H1 (cell line): ENCODE measurements at regions not wholly inside any gene's neighbourhood (a gene's known extent, or its start where the extent isn't known, plus 50 kb on each side); places are given as distances from the start of the nearest gene placed in this dataset.

Experiments
- CTCF ChIA-PET: fragments of 300-600 bp; sonication (Branson Sonifier 250); formaldehyde crosslinking; loops from one replicate; lab custom pipeline; 2021; ENCODE audit not compliant: partially characterized antibody; lab: Charles Lee
- POLR2A ChIA-PET: fragments of 300-600 bp; sonication (Branson Sonifier 250); formaldehyde crosslinking; loops from one replicate; lab custom pipeline; 2021; ENCODE audit warnings: inconsistent platforms; ENCODE audit not compliant: partially characterized antibody; lab: Charles Lee
- DNase-seq, 2 experiments: peaks; one replicate each; pipeline versions ENCODE4 v3.0.0 to v3.0.0-alpha.2; 2010 to 2022; ENCODE audit warnings: low spot score in 2 of 2, low read depth in 1 of 2, mixed read lengths in 1 of 2
- FAIRE-seq: peaks from 2 replicates; lab custom pipeline; 2011; peaks lifted over from hg19 to GRCh38; lab: Jason Lieb, UNC
- H2AFZ ChIP-seq: 2 replicates; pipeline ENCODE4 v1.8.1; 2012; ENCODE audit warnings: low read length, inconsistent platforms
- H2AK5ac ChIP-seq: 2 replicates; pipeline ENCODE4 v1.6.1; 2013; ENCODE audit warnings: low read depth, low read length
- H2BK120ac ChIP-seq: replicated peaks from 2 replicates; pipeline ENCODE3; 2013; ENCODE audit warnings: low read depth, low read length, inconsistent platforms
- H2BK12ac ChIP-seq: 2 replicates; pipeline ENCODE4 v1.6.1; 2013; ENCODE audit warnings: low read depth, low read length
- H2BK15ac ChIP-seq: 2 replicates; pipeline ENCODE4 v1.6.1; 2013; ENCODE audit warnings: low read length
- H2BK20ac ChIP-seq: 2 replicates; pipeline ENCODE4 v1.6.1; 2013; ENCODE audit warnings: low read length
- H2BK5ac ChIP-seq: 2 replicates; pipeline ENCODE4 v1.6.1; 2013; ENCODE audit warnings: low read depth, low read length
- H3K14ac ChIP-seq: 2 replicates; pipeline ENCODE4 v1.6.1; 2013; ENCODE audit warnings: inconsistent platforms; ENCODE audit not compliant: insufficient read length
- H3K18ac ChIP-seq: 2 replicates; pipeline ENCODE4 v1.6.1; 2013; ENCODE audit warnings: low read length; ENCODE audit errors: extremely low read depth
- H3K23ac ChIP-seq: 2 replicates; pipeline ENCODE4 v1.6.1; 2013; ENCODE audit warnings: inconsistent platforms; ENCODE audit not compliant: insufficient read length
- H3K23me2 ChIP-seq: 2 replicates; pipeline ENCODE4 v1.6.1; 2013; ENCODE audit warnings: low read depth, low read length
- H3K27ac ChIP-seq: 2 replicates; pipeline ENCODE4 v1.6.1; 2011; ENCODE audit warnings: low read depth, low read length, inconsistent platforms
- H3K27me3 ChIP-seq, 4 experiments: replicated peaks in 1 of 4; 1 replicate in 1 of 4; 2 replicates in 3 of 4; pipeline versions ENCODE4 v1.6.1 to v1.8.1; 2011 to 2013; ENCODE audit warnings: low read length in 3 of 4, mild to moderate bottlenecking in 3 of 4, inconsistent platforms in 2 of 4, mixed read lengths in 2 of 4, moderate library complexity in 1 of 4; ENCODE audit not compliant: control insufficient read depth in 3 of 4, insufficient read depth in 3 of 4; ENCODE audit errors: extremely low read depth in 1 of 4
- H3K36me3 ChIP-seq, 4 experiments: 2 replicates each; pipeline versions ENCODE4 v1.6.1 to v1.8.1; 2011 to 2013; ENCODE audit warnings: mild to moderate bottlenecking in 4 of 4, low read length in 3 of 4, moderate library complexity in 2 of 4, control low read depth in 1 of 4, inconsistent platforms in 1 of 4; ENCODE audit not compliant: insufficient read depth in 4 of 4, control insufficient read depth in 2 of 4
- H3K4ac ChIP-seq: replicated peaks from 2 replicates; pipeline ENCODE3; 2013; ENCODE audit warnings: low read length, low read depth, mixed read lengths, inconsistent platforms; ENCODE audit not compliant: insufficient read length
- H3K4me1 ChIP-seq, 4 experiments: replicated peaks in 1 of 4; 1 replicate in 1 of 4; 2 replicates in 3 of 4; pipeline versions ENCODE4 v1.6.1 to v1.8.1; 2011 to 2013; ENCODE audit warnings: low read length in 3 of 4, inconsistent platforms in 2 of 4, mixed read lengths in 1 of 4; ENCODE audit not compliant: insufficient read depth in 4 of 4, control insufficient read depth in 3 of 4
- H3K4me2 ChIP-seq, 2 experiments: 2 replicates each; pipeline versions ENCODE4 v1.6.1 to v1.8.1; 2011 to 2013; ENCODE audit warnings: low read depth in 2 of 2, low read length in 2 of 2, control low read depth in 1 of 2, inconsistent platforms in 1 of 2, mild to moderate bottlenecking in 1 of 2; ENCODE audit not compliant: insufficient read depth in 1 of 2
- H3K4me3 ChIP-seq, 4 experiments: fragments of 200-600, 300-600 bp in 1 of 4; sonication (generic), shearing (Covaris generic), sonication (Bioruptor Twin) in 1 of 4; 2 replicates each; pipeline versions ENCODE4 v1.5.1 to v1.8.1; 2011 to 2016; ENCODE audit warnings: low read length in 4 of 4, low read depth in 3 of 4, control low read depth in 2 of 4, inconsistent platforms in 2 of 4, mild to moderate bottlenecking in 2 of 4, mixed read lengths in 1 of 4, moderate library complexity in 1 of 4; ENCODE audit not compliant: insufficient read depth in 2 of 4; ENCODE audit errors: extremely low read depth in 1 of 4
- H3K56ac ChIP-seq: replicated peaks from 2 replicates; pipeline ENCODE3; 2013; ENCODE audit warnings: low read depth, mild to moderate bottlenecking, mixed read lengths, low read length, inconsistent platforms; ENCODE audit not compliant: insufficient read length
- H3K79me1 ChIP-seq: 2 replicates; pipeline ENCODE4 v1.6.1; 2013; ENCODE audit warnings: low read depth, low read length, control low read depth
- H3K79me2 ChIP-seq, 2 experiments: 2 replicates each; pipeline versions ENCODE4 v1.6.1 to v1.8.1; 2012 to 2013; ENCODE audit warnings: low read length in 2 of 2, mild to moderate bottlenecking in 2 of 2, inconsistent platforms in 1 of 2; ENCODE audit not compliant: insufficient read depth in 2 of 2, control insufficient read depth in 1 of 2
- H3K9ac ChIP-seq, 4 experiments: replicated peaks in 1 of 4; 1 replicate in 1 of 4; 2 replicates in 3 of 4; pipeline versions ENCODE4 v1.6.1 to v1.8.1; 2011 to 2013; ENCODE audit warnings: low read depth in 3 of 4, low read length in 3 of 4, control low read depth in 2 of 4, mild to moderate bottlenecking in 2 of 4, moderate library complexity in 2 of 4, inconsistent platforms in 1 of 4; ENCODE audit errors: extremely low read depth in 1 of 4
- H3K9me3 ChIP-seq, 2 experiments: 2 replicates each; pipeline versions ENCODE4 v1.6.1 to v1.8.1; 2012 to 2013; ENCODE audit warnings: mild to moderate bottlenecking in 2 of 2, moderate library complexity in 2 of 2, control low read depth in 1 of 2, inconsistent platforms in 1 of 2, low read depth in 1 of 2, low read length in 1 of 2, mixed read lengths in 1 of 2; ENCODE audit not compliant: insufficient read depth in 2 of 2
- H4K20me1 ChIP-seq, 2 experiments: replicated peaks in 1 of 2; 2 replicates each; pipeline versions ENCODE3 to v1.8.1; 2011 to 2013; ENCODE audit warnings: inconsistent platforms in 2 of 2, low read length in 2 of 2, mild to moderate bottlenecking in 1 of 2; ENCODE audit not compliant: insufficient read depth in 2 of 2, control insufficient read depth in 1 of 2
- H4K5ac ChIP-seq: 2 replicates; pipeline ENCODE4 v1.6.1; 2013; ENCODE audit warnings: low read length, low read depth, mixed read lengths, inconsistent platforms; ENCODE audit not compliant: insufficient read length
- H4K8ac ChIP-seq: 2 replicates; pipeline ENCODE4 v1.8.0; 2013; ENCODE audit warnings: mild to moderate bottlenecking, moderate library complexity, low read length, inconsistent platforms; ENCODE audit not compliant: insufficient read depth; ENCODE audit errors: extremely low read depth
- H4K91ac ChIP-seq: replicated peaks from 2 replicates; pipeline ENCODE3; 2013; ENCODE audit warnings: low read length, mixed read lengths, inconsistent platforms; ENCODE audit not compliant: insufficient read length
- GABPA ChIP-seq: IDR thresholded peaks from 2 replicates; pipeline ENCODE4 v1.6.1; 2011; ENCODE audit warnings: mild to moderate bottlenecking, low read length, moderate library complexity, borderline replicate concordance; ENCODE audit not compliant: insufficient read depth
- HDAC6 ChIP-seq: IDR thresholded peaks from one replicate; pipeline ENCODE4 v1.7.1; 2012; ENCODE audit warnings: low read depth, mild to moderate bottlenecking, inconsistent platforms, low read length, moderate library complexity
- NRF1 ChIP-seq: IDR thresholded peaks from 2 replicates; pipeline ENCODE4 v1.6.1; 2011; ENCODE audit warnings: mild to moderate bottlenecking, low read depth, low read length, improper control_type of control experiment
- WGBS, 2 experiments: shearing (Covaris generic) in 1 of 2; methylation state at CpG; one replicate each; pipeline versions ENCODE4 v1.1.6 to v1.1.7; 2013 to 2015; ENCODE audit warnings: low lambda C conversion rate in 2 of 2, mixed read lengths in 2 of 2, inconsistent platforms in 1 of 2, low coverage in 1 of 2, missing lambda C conversion rate in 1 of 2; ENCODE audit not compliant: insufficient replicate concordance in 2 of 2, insufficient coverage in 1 of 2, insufficient read length in 1 of 2; ENCODE audit errors: extremely low coverage in 1 of 2, missing lambda C conversion rate in 1 of 2; 5-methylcytosine and 5-hydroxymethylcytosine counted together

DNA sequence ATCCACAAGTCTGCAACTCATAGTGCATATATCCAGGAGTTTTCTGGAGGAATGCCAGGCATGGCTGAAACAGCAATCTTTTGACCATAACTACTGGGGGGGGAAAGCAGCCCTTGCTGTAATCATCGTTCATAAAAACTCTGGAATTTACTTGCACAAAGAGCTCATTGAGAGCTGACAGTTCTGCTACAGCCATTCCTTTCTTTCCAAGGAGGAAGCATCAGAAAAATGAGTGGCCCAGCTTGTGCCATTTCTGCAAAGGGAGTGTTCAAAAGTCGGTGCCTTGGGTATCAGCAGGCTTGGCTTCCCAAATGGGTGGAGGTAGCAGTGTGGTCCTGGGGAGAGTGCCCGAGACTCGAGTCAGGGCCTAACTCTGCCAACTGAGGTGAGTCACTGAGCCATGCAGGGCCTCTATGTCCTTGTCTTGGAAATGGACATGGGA is 101.5 kb downstream of the GCNT1 start:
- Histone ChIP-seq H2AFZ (no peak overlapping the region), H3K18ac (no peak overlapping the region)

More for the DNA sequence above, 101.5 kb downstream of the GCNT1 start:
- Histone ChIP-seq H2BK15ac (no peak overlapping the region), H2BK120ac (no peak overlapping the region), H3K36me3 (no peaks in the 10 kb centered on the region), H3K4me1 (0 out of 7 replicates have a peak, but pooled peaks cover 0 to 2% (median 0%) of the 10 kb centered on the region in 4 experiments), H3K9me3 (no peaks in the 10 kb centered on the region; a peak in 2 of 4 replicates), H4K20me1 (no peaks in the 10 kb centered on the region), H3K79me2 (no peaks in the 10 kb centered on the region), H2AK5ac (no peak overlapping the region), H4K91ac (no peak overlapping the region), H3K14ac (no peak overlapping the region), H2BK20ac (no peak overlapping the region), H3K4me2 (no peak overlapping the region), H2BK5ac (no peak overlapping the region), H3K27me3 (no peaks in the 10 kb centered on the region), H4K5ac (no peak overlapping the region), H4K8ac (no peak overlapping the region), H3K56ac (no peak overlapping the region), H3K9ac (no peak overlapping the region), H3K23me2 (no peaks in the 10 kb centered on the region), H3K27ac (no peak overlapping the region), H3K4me3 (no peak overlapping the region), H3K79me1 (no peaks in the 10 kb centered on the region), H2BK12ac (no peak overlapping the region), H3K4ac (no peak overlapping the region), H3K23ac (no peak overlapping the region)
- WGBS, 2 experiments, result 95% methylated on average over 4 of the region's 4 CpGs; no CpG with 5 or more reads in 1 of the 2 experiments
- TF ChIP-seq HDAC6, result no peak
- TF ChIP-seq NRF1, result no peak
- TF ChIP-seq GABPA, result no peak
- DNase-seq (no peak), FAIRE-seq (no peak)
- ChIA-PET POLR2A (no interaction called here), CTCF (interaction anchor here (1.3 kb wide), 1 partner anchor 11 kb away, joined by 5 read pairs; no protein-coding TSS in a partner anchor)
